Astrocyte of the spinal cord (primary cell): ENCODE measurements at regions not wholly inside any gene's neighbourhood (a gene's known extent, or its start where the extent isn't known, plus 50 kb on each side); places are given as distances from the start of the nearest gene placed in this dataset.
A peak's percentile ranks its signal among the peaks of the same experiment; 100 is the strongest.
"Not testable (repeated sequence)": the region's sequence is repeated elsewhere in the genome, so short reads cannot be mapped to it uniquely, and the experiment has no call there.

Source experiments
- DNase-seq: peaks from one replicate; pipeline ENCODE4 v3.0.0; 2011; ENCODE audit warnings: low read depth, low spot score
- H3K4me3 ChIP-seq: 2 replicates; pipeline ENCODE4 v1.5.1; 2011; ENCODE audit warnings: low read depth, mild to moderate bottlenecking, low read length, moderate library complexity
- in situ Hi-C: cut with HindIII; loops from 2 replicates; pipeline ENCODE4 v1.10.0; 2017; ENCODE audit warnings: low sequenced_read_pairs
- TF ChIP-seq, protein P1 (sequence below): IDR thresholded peaks from 2 replicates; pipeline ENCODE4 v1.5.1; 2012; ENCODE audit warnings: low read depth, mild to moderate bottlenecking, low read length, inconsistent platforms

DNA sequence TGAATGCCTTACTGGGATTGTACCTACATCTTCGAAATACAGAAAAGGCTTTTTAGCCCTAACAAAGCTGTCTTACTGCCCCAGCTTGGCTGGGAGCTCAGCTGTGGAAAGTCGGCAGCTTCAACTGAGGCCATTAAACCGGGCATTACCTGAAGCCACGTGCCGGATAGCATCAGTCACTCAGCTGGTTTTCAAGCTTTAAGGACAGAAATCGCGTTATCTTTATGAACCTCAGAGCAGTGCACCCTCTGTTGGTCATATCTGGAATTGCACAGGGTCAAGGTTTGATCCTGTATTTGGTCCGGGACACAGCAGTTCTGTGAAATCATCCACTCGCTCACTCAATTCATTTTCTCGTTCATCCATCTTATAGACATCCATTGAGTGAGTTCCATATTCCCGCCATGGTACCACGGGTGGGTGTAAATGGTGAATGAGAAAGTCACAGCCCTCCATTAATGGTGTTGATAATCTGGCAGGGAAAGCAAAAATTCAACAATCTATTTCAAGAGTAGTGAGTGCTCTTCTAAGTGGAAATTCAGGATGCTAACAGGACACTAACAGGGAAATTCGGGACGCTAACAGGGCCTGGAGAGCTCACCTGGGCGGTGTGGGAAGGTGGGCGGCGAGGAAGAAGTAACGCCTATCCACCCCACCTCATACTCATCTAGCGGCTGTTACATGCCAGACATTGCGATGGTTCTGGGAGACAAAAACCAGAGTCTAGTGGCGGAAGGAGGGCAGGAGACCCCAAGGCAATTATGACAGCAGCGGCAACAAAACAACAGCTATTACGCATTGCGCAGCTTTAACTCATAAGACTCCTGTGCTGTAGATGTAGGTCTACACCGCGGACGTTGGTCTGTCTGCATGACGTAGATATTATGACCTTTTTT lies 60.6 kb upstream of the TCL1A start:
- no peak overlapping the region for H3K4me3 ChIP-seq
- in situ Hi-C loops: no loop called here
- TF ChIP-seq, protein P1, sequence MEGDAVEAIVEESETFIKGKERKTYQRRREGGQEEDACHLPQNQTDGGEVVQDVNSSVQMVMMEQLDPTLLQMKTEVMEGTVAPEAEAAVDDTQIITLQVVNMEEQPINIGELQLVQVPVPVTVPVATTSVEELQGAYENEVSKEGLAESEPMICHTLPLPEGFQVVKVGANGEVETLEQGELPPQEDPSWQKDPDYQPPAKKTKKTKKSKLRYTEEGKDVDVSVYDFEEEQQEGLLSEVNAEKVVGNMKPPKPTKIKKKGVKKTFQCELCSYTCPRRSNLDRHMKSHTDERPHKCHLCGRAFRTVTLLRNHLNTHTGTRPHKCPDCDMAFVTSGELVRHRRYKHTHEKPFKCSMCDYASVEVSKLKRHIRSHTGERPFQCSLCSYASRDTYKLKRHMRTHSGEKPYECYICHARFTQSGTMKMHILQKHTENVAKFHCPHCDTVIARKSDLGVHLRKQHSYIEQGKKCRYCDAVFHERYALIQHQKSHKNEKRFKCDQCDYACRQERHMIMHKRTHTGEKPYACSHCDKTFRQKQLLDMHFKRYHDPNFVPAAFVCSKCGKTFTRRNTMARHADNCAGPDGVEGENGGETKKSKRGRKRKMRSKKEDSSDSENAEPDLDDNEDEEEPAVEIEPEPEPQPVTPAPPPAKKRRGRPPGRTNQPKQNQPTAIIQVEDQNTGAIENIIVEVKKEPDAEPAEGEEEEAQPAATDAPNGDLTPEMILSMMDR: peak; percentile 81
- peak; percentile 14 for DNase-seq

GRCh38 chr14:95770777-95771176 lies 56.9 kb upstream of the TCL1A start:
- TF ChIP-seq, protein P1: no peak
- DNase-seq: no peak
- H3K4me3 ChIP-seq: no peak overlapping the region
- in situ Hi-C loops: no loop called here

- no peak for DNase-seq
- in situ Hi-C loops: no loop called here
- TF ChIP-seq, protein P1: no peak
- no peak overlapping the region for H3K4me3 ChIP-seq
Observed at GRCh38 chr14:95769976-95770375, 56.1 kb upstream of the TCL1A start.

- H3K4me3 ChIP-seq, in situ Hi-C loops, DNase-seq: not testable (repeated sequence)
Observed at GRCh38 chr14:95769431-95769830, 55.5 kb upstream of the TCL1A start.

DNA sequence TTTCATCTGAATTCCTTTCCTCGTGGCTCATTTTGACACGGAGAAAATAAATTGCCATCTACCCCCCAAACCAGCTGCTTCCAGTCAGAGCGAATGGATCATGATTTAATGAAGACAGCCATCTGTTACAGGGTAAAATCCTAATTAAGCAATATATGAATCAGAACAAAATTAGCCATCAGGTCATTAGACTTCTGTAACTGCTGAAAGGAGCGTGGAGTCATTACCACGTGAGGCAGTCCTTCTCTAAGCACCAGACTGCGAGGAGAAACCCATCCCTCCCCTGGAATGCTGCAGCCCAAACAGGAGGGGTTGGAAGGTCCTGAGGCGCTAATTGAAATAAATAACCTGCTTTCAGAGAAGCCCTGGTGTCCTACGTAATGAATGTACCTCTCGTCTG lies 51.1 kb upstream of the TCL1A start:
- in situ Hi-C loops: no loop called here
- H3K4me3 ChIP-seq: no peak overlapping the region
- no peak for DNase-seq
- TF ChIP-seq, protein P1: no peak

DNA sequence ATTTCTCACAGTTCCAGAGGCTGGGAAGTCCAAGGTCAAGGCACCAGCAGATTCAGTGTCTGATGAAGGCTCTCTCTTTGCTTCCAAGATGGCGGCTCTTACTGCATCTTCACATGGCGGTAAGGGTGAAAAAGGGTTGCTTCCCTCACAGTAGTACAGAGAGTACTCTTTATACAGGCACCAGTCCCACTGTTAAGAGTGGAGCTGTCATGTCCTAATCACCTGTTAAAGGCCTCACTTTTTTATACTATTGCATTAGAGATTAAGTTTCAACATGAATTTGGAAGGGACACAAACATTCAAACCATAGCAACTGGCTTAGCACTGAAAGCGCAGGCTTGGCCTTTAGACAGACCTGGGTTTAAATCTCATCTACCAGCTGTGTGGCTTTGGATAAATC lies 50.0 kb upstream of the TCL1A start:
- no peak for DNase-seq
- in situ Hi-C loops: no loop called here
- H3K4me3 ChIP-seq: no peak overlapping the region
- TF ChIP-seq, protein P1: no peak
